Thyroid gland (tissue), 4 donors: ENCODE measurements at regions not wholly inside any gene's neighbourhood (a gene's known extent, or its start where the extent isn't known, plus 50 kb on each side); places are given as distances from the start of the nearest gene placed in this dataset.
"Not testable (repeated sequence)": the region's sequence is repeated elsewhere in the genome, so short reads cannot be mapped to it uniquely, and the experiment has no call there.

Experiments used
- CTCF ChIP-seq, 6 experiments: fragments of 200-600 bp in 3 of 6; fragments of 450-650 bp in 3 of 6; sonication (generic) in 3 of 6; IDR thresholded peaks; one replicate each; pipeline ENCODE4 v1.5.1; 2016 to 2019; ENCODE audit warnings: antibody characterized with exemption in 6 of 6, mild to moderate bottlenecking in 2 of 6, inconsistent platforms in 1 of 6, moderate library complexity in 1 of 6
- POLR2A ChIP-seq, 2 donors: fragments of 450-650 bp; IDR thresholded peaks; one replicate each; pipeline ENCODE4 v1.6.1; 2017; ENCODE audit warnings: antibody characterized with exemption in 2 of 2, mild to moderate bottlenecking in 2 of 2, moderate library complexity in 1 of 2

GRCh38 chr7:142560770-142561169, 188.5 kb upstream of the PRSS1 start:
- TF ChIP-seq CTCF, POLR2A (IDR thresholded peaks at IDR 0.05): not testable (repeated sequence)
